ENCODE measurements at regions not wholly inside any gene's neighbourhood (a gene's known extent, or its start where the extent isn't known, plus 50 kb on each side); places are given as distances from the start of the nearest gene placed in this dataset.

DNA sequence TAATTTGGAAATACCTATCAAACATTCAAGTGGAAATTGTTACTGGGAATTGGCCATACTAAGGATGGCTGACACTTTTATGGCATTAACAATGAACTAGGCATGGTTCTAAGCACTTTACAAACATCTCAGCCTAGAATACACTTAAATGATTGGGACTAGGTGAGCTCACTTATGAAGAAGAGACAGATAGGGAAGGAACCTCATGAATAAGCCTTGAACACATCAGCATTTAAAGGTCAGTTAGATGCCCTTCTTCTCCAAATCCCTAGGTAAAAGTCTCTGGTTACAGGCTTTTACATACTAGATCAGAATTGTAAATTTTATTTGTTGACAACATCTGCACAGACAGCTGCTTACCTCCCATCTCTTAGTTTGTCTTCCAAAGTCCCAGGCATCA is 488.6 kb downstream of the RMST start:
- no peaks in the 10 kb centered on the region for H3K79me2 ChIP-seq (ENCODE audit: insufficient read depth, low read length)
- TF ChIP-seq, protein P1, sequence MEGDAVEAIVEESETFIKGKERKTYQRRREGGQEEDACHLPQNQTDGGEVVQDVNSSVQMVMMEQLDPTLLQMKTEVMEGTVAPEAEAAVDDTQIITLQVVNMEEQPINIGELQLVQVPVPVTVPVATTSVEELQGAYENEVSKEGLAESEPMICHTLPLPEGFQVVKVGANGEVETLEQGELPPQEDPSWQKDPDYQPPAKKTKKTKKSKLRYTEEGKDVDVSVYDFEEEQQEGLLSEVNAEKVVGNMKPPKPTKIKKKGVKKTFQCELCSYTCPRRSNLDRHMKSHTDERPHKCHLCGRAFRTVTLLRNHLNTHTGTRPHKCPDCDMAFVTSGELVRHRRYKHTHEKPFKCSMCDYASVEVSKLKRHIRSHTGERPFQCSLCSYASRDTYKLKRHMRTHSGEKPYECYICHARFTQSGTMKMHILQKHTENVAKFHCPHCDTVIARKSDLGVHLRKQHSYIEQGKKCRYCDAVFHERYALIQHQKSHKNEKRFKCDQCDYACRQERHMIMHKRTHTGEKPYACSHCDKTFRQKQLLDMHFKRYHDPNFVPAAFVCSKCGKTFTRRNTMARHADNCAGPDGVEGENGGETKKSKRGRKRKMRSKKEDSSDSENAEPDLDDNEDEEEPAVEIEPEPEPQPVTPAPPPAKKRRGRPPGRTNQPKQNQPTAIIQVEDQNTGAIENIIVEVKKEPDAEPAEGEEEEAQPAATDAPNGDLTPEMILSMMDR (IDR thresholded peaks at IDR 0.05) = no peak
- DNase-seq = no peak
- H4K20me1 ChIP-seq (ENCODE audit: insufficient read depth, low read length) = no peaks in the 10 kb centered on the region
- no peak overlapping the region for H3K9ac ChIP-seq (ENCODE audit: insufficient read depth, low read length, poor library complexity, severe bottlenecking)
- Mint-ChIP-seq H3K27me3 (ENCODE audit: low read depth in 3 of 3) (peaks cover 0 to 1% (median 0%) of the 10 kb centered on the region in 3 donors), H3K4me3 (no peak overlapping the region), H3K36me3 (no peaks in the 10 kb centered on the region), H3K4me1 (no peaks in the 10 kb centered on the region), H3K9me3 (peaks cover 4 to 13% (median 9%) of the 10 kb centered on the region in 7 donors), H3K27ac (no peak overlapping the region)
- H3K36me3 ChIP-seq (replicated peaks in 1 of 2; ENCODE audit: control insufficient read depth in 1 of 2, insufficient read depth in 2 of 2, low read length in 2 of 2) = no peaks in the 10 kb centered on the region
- H3K9me3 ChIP-seq (replicated peaks in 1 of 2; ENCODE audit: control insufficient read depth in 1 of 2, insufficient read depth in 1 of 2, low read length in 2 of 2) = peaks cover 0 to 9% of the 10 kb centered on the region in 2 donors
- no peaks in the 10 kb centered on the region for H3K4me1 ChIP-seq (ENCODE audit: control insufficient read depth in 1 of 2, insufficient read depth in 2 of 2, low read length in 2 of 2)
- no peaks in the 10 kb centered on the region for H3K27me3 ChIP-seq (ENCODE audit: control insufficient read depth in 2 of 2, insufficient read depth in 2 of 2, low read length in 2 of 2)
- H3K4me3 ChIP-seq (replicated peaks in 1 of 3; ENCODE audit: low read depth in 2 of 3, low read length in 3 of 3) = no peak overlapping the region
- no peak overlapping the region for H3K27ac ChIP-seq (ENCODE audit: low read depth in 1 of 2, low read length in 2 of 2)
- intact Hi-C loops (cut with micrococcal nuclease) = no loop called here
- no peak overlapping the region for H2AFZ ChIP-seq (ENCODE audit: insufficient read depth, low read depth, low read length, poor library complexity, severe bottlenecking)
- H3K4me2 ChIP-seq (replicated peaks; ENCODE audit: extremely low read depth, low read length, poor library complexity, severe bottlenecking) = no peak overlapping the region

DNA sequence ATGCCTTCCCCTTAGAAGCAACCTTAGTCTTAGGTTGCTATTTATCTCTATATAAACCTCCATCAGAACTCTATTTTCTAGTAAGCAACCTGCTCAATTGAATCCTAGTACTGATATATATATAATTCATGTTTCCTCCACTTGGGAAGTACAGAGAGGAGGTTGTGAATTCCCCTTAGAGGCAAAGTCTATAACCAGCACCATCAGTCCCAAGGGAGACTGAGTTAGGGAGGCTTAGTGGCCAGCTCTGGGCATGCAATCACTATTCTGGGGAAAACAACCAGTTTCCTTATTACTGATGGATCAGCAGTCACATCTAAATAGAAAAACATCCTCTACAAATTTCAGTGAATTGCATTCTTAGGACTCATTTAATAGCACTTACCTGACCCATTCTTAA is 489.1 kb downstream of the RMST start:
- Histone ChIP-seq H2AFZ (ENCODE audit: insufficient read depth, low read depth, low read length, poor library complexity, severe bottlenecking) (no peak overlapping the region), H3K4me3 (replicated peaks in 1 of 3; ENCODE audit: low read depth in 2 of 3, low read length in 3 of 3) (no peak overlapping the region), H3K9ac (ENCODE audit: insufficient read depth, low read length, poor library complexity, severe bottlenecking) (no peak overlapping the region), H4K20me1 (ENCODE audit: insufficient read depth, low read length) (no peaks in the 10 kb centered on the region), H3K27me3 (ENCODE audit: control insufficient read depth in 2 of 2, insufficient read depth in 2 of 2, low read length in 2 of 2) (no peaks in the 10 kb centered on the region), H3K36me3 (replicated peaks in 1 of 2; ENCODE audit: control insufficient read depth in 1 of 2, insufficient read depth in 2 of 2, low read length in 2 of 2) (no peaks in the 10 kb centered on the region), H3K27ac (ENCODE audit: low read depth in 1 of 2, low read length in 2 of 2) (no peak overlapping the region), H3K4me1 (ENCODE audit: control insufficient read depth in 1 of 2, insufficient read depth in 2 of 2, low read length in 2 of 2) (no peaks in the 10 kb centered on the region), H3K4me2 (replicated peaks; ENCODE audit: extremely low read depth, low read length, poor library complexity, severe bottlenecking) (no peak overlapping the region), H3K9me3 (replicated peaks in 1 of 2; ENCODE audit: control insufficient read depth in 1 of 2, insufficient read depth in 1 of 2, low read length in 2 of 2) (peaks cover 0 to 9% of the 10 kb centered on the region in 2 donors), H3K79me2 (ENCODE audit: insufficient read depth, low read length) (no peaks in the 10 kb centered on the region)
- H3K27me3 Mint-ChIP-seq (ENCODE audit: low read depth in 3 of 3) = peaks cover 0 to 1% (median 0%) of the 10 kb centered on the region in 3 donors
- peaks cover 4 to 13% (median 11%) of the 10 kb centered on the region in 7 donors for H3K9me3 Mint-ChIP-seq
- H3K4me1 Mint-ChIP-seq = no peaks in the 10 kb centered on the region
- no peak overlapping the region for H3K4me3 Mint-ChIP-seq
- H3K27ac Mint-ChIP-seq = no peak overlapping the region
- no peaks in the 10 kb centered on the region for H3K36me3 Mint-ChIP-seq
- no peak for DNase-seq
- intact Hi-C loops (cut with micrococcal nuclease) = no loop called here
- TF ChIP-seq, protein P1 (IDR thresholded peaks at IDR 0.05) = no peak
